ENCODE measurements at regions not wholly inside any gene's neighbourhood (a gene's known extent, or its start where the extent isn't known, plus 50 kb on each side); places are given as distances from the start of the nearest gene placed in this dataset.
A peak's percentile ranks its signal among the peaks of the same experiment; 100 is the strongest.
"Not testable (repeated sequence)": the region's sequence is repeated elsewhere in the genome, so short reads cannot be mapped to it uniquely, and the experiment has no call there.

DNA sequence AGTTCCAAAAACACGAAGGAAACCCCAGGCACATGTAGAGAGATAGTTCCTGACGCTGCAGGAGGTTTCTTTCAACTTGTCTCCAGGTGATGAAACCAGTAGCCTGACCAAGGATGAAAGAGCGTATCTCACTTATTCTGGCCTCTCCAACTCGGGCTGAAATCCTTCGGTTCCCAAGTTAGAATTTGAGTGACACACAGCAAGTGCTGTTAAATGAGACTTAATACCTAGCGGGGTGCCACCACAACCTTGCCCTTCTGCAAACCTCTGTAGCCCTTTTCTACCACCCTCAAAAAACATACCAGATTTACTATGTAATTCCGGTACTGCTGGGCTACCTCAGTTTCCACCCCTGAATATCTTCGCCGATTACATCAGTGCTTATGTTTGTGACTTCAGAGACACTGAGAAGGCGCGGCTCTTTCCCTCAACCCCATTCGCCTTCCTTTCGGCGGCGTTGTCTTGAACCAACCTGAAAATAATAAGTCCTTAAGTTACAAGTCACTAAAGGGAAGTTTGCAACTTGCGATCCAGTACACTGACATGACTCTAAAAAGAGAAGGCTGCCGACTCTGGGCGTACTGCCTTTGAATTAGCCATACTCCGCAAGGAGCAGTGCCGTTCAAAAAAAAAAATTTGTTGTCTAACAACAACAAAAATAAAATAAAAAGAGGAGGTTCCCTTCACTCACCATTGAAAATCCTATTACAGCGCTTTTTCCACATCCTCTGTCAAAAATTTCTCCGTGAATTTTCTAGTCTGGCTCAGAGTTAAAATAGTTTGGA lies 194.9 kb upstream of the ZNF184 start:
- peak; percentile 73 for DNase-seq (ENCODE audit: low read depth)
- TF ChIP-seq POLR2A (IDR thresholded peaks at IDR 0.05; ENCODE audit: extremely low read depth, insufficient read length) = no peak
- TF ChIP-seq, protein P1, sequence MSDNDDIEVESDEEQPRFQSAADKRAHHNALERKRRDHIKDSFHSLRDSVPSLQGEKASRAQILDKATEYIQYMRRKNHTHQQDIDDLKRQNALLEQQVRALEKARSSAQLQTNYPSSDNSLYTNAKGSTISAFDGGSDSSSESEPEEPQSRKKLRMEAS (IDR thresholded peaks at IDR 0.05; ENCODE audit: low read depth, low read length) = no peak
- TF ChIP-seq, protein P2, sequence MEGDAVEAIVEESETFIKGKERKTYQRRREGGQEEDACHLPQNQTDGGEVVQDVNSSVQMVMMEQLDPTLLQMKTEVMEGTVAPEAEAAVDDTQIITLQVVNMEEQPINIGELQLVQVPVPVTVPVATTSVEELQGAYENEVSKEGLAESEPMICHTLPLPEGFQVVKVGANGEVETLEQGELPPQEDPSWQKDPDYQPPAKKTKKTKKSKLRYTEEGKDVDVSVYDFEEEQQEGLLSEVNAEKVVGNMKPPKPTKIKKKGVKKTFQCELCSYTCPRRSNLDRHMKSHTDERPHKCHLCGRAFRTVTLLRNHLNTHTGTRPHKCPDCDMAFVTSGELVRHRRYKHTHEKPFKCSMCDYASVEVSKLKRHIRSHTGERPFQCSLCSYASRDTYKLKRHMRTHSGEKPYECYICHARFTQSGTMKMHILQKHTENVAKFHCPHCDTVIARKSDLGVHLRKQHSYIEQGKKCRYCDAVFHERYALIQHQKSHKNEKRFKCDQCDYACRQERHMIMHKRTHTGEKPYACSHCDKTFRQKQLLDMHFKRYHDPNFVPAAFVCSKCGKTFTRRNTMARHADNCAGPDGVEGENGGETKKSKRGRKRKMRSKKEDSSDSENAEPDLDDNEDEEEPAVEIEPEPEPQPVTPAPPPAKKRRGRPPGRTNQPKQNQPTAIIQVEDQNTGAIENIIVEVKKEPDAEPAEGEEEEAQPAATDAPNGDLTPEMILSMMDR (IDR thresholded peaks at IDR 0.05; ENCODE audit: low read depth, low read length) = no peak
- no peak for TF ChIP-seq MYC (IDR thresholded peaks at IDR 0.05; ENCODE audit: low read depth, low read length)
- H3K4me3 ChIP-seq (ENCODE audit: low read depth, low read length) = peak overlapping the region; percentile 79

DNA sequence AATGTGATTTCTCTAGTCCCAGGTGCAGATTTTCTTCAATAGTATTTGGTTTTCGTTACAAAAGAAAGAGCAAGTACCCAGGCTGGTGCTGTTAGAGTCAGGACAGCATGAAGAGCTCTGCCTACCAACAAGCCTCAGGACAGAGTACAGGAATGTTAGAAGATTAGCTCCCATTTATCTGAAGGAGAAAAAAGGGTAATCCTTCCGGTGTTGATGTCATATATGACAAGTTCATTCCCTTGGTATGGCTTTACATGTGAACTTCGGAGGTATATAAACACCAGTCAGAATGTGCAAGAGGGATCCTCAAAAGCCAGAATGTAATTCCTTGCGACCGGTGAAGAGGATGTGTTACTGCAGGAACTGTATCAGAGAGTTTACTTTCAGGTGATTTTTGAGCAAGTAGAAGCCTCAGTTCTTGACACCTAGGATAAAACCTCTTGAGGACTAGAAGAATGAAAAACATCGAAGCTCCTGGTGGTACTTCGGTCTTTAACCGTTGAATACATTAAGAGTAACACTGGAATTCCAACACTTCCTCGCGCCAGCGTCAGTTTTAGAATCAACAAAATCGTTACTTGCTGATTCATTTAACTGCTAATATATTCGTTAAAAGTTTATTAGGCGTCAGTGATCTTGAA lies 194.2 kb upstream of the ZNF184 start:
- TF ChIP-seq, protein P1 (IDR thresholded peaks at IDR 0.05; ENCODE audit: low read depth, low read length) = no peak
- no peak for TF ChIP-seq POLR2A (IDR thresholded peaks at IDR 0.05; ENCODE audit: extremely low read depth, insufficient read length)
- no peak for TF ChIP-seq MYC (IDR thresholded peaks at IDR 0.05; ENCODE audit: low read depth, low read length)
- TF ChIP-seq, protein P2 (IDR thresholded peaks at IDR 0.05; ENCODE audit: low read depth, low read length) = no peak
- DNase-seq (ENCODE audit: low read depth) = no peak
- H3K4me3 ChIP-seq (ENCODE audit: low read depth, low read length) = peak overlapping the region; percentile 79

DNA sequence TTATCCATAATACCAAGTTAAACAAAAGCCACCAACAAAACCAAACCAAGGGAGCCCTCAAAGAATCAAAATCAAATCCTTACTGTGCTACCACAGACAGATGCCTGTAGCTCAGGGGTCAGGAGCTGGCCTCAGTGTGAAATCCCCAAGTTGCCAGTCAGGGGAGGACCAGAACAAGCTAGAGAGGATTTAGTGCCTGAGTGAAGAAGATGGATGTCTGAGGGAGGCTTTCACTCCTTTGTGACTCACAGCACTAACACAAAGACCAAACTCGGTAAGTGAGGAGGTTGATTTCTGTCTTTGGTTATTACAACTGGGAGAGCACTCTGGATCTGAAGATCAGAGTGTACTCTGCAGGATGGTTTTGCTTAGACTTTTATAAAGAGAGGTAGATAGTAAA lies 189.9 kb upstream of the ZNF184 start:
- TF ChIP-seq, protein P2 (IDR thresholded peaks at IDR 0.05; ENCODE audit: low read depth, low read length) = no peak
- TF ChIP-seq, protein P1 (IDR thresholded peaks at IDR 0.05; ENCODE audit: low read depth, low read length) = no peak
- TF ChIP-seq MYC (IDR thresholded peaks at IDR 0.05; ENCODE audit: low read depth, low read length) (no peak), POLR2A (IDR thresholded peaks at IDR 0.05; ENCODE audit: extremely low read depth, insufficient read length) (no peak)
- no peak overlapping the region for H3K4me3 ChIP-seq (ENCODE audit: low read depth, low read length)
- DNase-seq (ENCODE audit: low read depth) = no peak

DNA sequence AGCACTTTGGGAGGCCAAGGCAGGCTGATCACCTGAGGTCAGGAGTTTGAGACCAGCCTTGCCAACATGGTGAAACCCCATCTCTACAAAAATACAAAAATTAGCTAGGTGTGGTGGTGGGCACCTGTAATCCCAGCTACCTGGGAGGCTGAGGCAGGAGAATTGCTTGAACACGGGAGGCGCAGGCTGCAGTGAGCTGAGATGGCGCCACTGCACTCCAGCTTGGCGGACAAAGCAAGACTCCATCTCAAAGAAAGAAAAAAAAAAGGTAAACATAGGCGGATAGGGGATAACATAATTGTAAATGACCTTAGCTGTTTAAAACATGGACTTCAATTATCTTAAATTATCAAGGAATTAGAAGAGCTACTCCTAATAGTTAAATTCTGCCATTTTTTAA lies 189.3 kb upstream of the ZNF184 start:
- DNase-seq (ENCODE audit: low read depth) = not testable (repeated sequence)

DNA sequence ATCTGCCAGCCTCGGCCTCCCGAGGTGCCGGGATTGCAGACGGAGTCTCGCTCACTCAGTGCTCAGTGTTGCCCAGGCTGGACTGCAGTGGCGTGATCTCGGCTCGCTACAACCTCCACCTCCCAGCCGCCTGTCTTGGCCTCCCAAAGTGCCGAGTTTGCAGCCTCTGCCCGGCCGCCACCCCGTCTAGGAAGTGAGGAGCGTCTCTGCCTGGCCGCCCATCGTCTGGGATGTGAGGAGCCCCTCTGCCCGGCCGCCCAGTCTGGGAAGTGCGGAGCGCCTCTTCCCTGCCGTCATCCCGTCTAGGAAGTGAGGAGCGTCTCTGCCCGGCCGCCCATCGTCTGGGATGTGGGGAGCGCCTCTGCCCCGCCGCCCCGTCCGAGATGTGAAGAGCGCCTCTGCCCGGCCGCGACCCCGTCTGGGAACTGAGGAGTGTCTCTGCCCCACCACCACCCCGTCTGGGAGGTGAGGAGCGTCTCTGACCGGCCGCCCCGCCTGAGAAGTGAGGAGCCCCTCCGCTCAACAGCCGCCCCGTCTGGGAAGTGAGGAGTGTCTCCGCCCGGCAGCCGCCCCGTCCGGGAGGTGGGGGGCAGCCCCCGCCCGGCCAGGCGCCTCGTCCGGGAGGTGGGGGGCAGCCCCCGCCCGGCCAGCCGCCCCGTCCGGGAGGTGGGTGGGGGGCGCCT lies 180.4 kb upstream of the ZNF184 start:
- not testable (repeated sequence) for DNase-seq (ENCODE audit: low read depth); H3K4me3 ChIP-seq (ENCODE audit: low read depth, low read length)

More for the DNA sequence above, 189.3 kb upstream of the ZNF184 start:
- H3K4me3 ChIP-seq (ENCODE audit: low read depth, low read length) = not testable (repeated sequence)

DNA sequence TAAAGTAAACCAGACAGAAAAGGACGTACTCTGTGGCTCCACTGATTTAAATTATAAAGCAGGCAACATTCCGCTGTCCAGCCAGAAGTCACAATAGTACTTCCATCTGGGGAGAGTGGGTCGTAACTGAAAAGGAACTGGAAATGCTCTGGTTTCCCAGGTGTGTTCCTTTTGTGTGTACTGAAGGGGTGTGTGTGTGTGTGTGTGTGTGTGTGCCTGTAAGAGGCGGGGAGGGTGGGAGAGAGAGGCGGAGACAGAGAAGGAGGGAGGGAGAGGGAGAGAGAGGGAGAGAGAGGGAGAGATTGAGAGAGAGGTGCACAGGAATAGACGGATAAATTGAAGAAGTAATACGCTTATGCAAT lies 178.4 kb upstream of the ZNF184 start:
- TF ChIP-seq MYC (IDR thresholded peaks at IDR 0.05; ENCODE audit: low read depth, low read length) (no peak), POLR2A (IDR thresholded peaks at IDR 0.05; ENCODE audit: extremely low read depth, insufficient read length) (no peak)
- TF ChIP-seq, protein P2 (IDR thresholded peaks at IDR 0.05; ENCODE audit: low read depth, low read length) = no peak
- TF ChIP-seq, protein P1 (IDR thresholded peaks at IDR 0.05; ENCODE audit: low read depth, low read length) = no peak
- no peak overlapping the region for H3K4me3 ChIP-seq (ENCODE audit: low read depth, low read length)
- DNase-seq (ENCODE audit: low read depth) = no peak

Measured in NB4 (cell line).